GM23338 (cell line): ENCODE measurements at regions not wholly inside any gene's neighbourhood (a gene's known extent, or its start where the extent isn't known, plus 50 kb on each side); places are given as distances from the start of the nearest gene placed in this dataset. TPM values are rescaled to one million over a fixed set of nuclear protein-coding genes. Genes with fewer than 3 reads are reported as not detected.

ENCODE experiments used
- EZH2 ChIP-seq: fragments of 200-600 bp; sonication (generic); IDR thresholded peaks from one replicate; pipeline ENCODE4 v1.8.0; 2017; ENCODE audit warnings: antibody characterized with exemption, mild to moderate bottlenecking, low read depth; ENCODE audit not compliant: unreplicated experiment
- NANOG ChIP-seq: IDR thresholded peaks from 2 replicates; pipeline ENCODE4 v1.6.1; 2016; ENCODE audit warnings: antibody characterized with exemption, borderline replicate concordance
- small RNA-seq: library from RNA; depleted of rRNA; stranded (forward); fragments of <200 nt; gene quantifications from one replicate; pipeline ENCODE3, GENCODE V24; 2014; ENCODE audit warnings: low replicate concordance
- TF ChIP-seq, protein P1 (sequence below): fragments of 250-450 bp; sonication (Bioruptor Pico); IDR thresholded peaks from 2 replicates; pipeline ENCODE4 v1.5.0; 2020; ENCODE audit warnings: mild to moderate bottlenecking, moderate library complexity

GRCh38 chr4:36013206-36013605 lies 231.1 kb downstream of the ARAP2 start (continued):
- TF ChIP-seq, protein P1, sequence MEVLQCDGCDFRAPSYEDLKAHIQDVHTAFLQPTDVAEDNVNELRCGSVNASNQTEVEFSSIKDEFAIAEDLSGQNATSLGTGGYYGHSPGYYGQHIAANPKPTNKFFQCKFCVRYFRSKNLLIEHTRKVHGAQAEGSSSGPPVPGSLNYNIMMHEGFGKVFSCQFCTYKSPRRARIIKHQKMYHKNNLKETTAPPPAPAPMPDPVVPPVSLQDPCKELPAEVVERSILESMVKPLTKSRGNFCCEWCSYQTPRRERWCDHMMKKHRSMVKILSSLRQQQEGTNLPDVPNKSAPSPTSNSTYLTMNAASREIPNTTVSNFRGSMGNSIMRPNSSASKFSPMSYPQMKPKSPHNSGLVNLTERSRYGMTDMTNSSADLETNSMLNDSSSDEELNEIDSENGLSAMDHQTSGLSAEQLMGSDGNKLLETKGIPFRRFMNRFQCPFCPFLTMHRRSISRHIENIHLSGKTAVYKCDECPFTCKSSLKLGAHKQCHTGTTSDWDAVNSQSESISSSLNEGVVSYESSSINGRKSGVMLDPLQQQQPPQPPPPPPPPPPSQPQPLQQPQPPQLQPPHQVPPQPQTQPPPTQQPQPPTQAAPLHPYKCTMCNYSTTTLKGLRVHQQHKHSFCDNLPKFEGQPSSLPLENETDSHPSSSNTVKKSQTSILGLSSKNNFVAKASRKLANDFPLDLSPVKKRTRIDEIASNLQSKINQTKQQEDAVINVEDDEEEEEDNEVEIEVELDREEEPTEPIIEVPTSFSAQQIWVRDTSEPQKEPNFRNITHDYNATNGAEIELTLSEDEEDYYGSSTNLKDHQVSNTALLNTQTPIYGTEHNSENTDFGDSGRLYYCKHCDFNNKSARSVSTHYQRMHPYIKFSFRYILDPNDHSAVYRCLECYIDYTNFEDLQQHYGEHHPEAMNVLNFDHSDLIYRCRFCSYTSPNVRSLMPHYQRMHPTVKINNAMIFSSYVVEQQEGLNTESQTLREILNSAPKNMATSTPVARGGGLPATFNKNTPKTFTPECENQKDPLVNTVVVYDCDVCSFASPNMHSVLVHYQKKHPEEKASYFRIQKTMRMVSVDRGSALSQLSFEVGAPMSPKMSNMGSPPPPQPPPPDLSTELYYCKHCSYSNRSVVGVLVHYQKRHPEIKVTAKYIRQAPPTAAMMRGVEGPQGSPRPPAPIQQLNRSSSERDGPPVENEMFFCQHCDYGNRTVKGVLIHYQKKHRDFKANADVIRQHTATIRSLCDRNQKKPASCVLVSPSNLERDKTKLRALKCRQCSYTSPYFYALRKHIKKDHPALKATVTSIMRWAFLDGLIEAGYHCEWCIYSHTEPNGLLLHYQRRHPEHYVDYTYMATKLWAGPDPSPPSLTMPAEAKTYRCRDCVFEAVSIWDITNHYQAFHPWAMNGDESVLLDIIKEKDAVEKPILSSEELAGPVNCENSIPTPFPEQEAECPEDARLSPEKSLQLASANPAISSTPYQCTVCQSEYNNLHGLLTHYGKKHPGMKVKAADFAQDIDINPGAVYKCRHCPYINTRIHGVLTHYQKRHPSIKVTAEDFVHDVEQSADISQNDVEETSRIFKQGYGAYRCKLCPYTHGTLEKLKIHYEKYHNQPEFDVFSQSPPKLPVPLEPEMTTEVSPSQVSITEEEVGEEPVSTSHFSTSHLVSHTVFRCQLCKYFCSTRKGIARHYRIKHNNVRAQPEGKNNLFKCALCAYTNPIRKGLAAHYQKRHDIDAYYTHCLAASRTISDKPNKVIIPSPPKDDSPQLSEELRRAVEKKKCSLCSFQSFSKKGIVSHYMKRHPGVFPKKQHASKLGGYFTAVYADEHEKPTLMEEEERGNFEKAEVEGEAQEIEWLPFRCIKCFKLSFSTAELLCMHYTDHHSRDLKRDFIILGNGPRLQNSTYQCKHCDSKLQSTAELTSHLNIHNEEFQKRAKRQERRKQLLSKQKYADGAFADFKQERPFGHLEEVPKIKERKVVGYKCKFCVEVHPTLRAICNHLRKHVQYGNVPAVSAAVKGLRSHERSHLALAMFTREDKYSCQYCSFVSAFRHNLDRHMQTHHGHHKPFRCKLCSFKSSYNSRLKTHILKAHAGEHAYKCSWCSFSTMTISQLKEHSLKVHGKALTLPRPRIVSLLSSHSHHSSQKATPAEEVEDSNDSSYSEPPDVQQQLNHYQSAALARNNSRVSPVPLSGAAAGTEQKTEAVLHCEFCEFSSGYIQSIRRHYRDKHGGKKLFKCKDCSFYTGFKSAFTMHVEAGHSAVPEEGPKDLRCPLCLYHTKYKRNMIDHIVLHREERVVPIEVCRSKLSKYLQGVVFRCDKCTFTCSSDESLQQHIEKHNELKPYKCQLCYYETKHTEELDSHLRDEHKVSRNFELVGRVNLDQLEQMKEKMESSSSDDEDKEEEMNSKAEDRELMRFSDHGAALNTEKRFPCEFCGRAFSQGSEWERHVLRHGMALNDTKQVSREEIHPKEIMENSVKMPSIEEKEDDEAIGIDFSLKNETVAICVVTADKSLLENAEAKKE (CRISPR knock-in tag), result no peak
- TF ChIP-seq NANOG (no peak), EZH2 (no peak)

Small RNA genes in the stretch of these regions (small RNA-seq; reads per million reads assigned to genes)
- gene AC097535.2, result not detected
- not detected for gene RF01210
- not detected for gene RNU6-573P
